ENCODE measurements at regions not wholly inside any gene's neighbourhood (a gene's known extent, or its start where the extent isn't known, plus 50 kb on each side); places are given as distances from the start of the nearest gene placed in this dataset.

DNA sequence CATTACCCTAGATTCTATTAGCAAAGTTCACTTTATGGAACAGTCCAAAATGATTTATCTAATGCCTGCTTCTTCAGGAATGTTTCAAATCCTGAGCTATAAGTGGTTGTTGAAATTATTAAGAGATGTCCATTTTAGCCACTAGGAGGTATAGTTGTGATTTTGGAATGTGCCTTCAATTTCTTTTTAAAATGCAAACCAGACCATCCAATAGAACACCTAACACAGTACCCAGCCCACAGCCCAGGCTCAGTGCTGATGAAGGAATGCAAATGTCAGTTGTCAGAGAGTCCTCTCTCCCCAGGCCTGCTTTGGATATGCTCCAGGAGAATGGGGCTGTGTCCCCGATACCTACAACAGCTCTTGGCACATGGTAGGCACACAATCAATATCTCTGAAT, 85.8 kb upstream of the E2F8 start (continued):
- TF ChIP-seq CHD7 (IDR thresholded peaks at IDR 0.05; ENCODE audit: insufficient replicate concordance, low read length) (no peak), CREB1 (IDR thresholded peaks at IDR 0.05) (no peak), PHF8 (conservative IDR thresholded peaks at IDR 0.05; ENCODE audit: low read depth, low read length) (no peak), CHD2 (IDR thresholded peaks at IDR 0.05; ENCODE audit: low read length) (no peak), KDM4A (IDR thresholded peaks at IDR 0.05; ENCODE audit: low read depth, low read length, severe bottlenecking) (no peak), RBBP5 (IDR thresholded peaks at IDR 0.05; ENCODE audit: borderline replicate concordance, low read depth, low read length) (no peak), SIN3A (conservative IDR thresholded peaks at IDR 0.05 in 1 of 2, IDR thresholded peaks at IDR 0.05 in 1 of 2; ENCODE audit: low read depth in 1 of 2, low read length in 2 of 2) (no peak), TCF12 (IDR thresholded peaks at IDR 0.05; ENCODE audit: low read depth, low read length) (no peak), POU5F1 (IDR thresholded peaks at IDR 0.05; ENCODE audit: low read depth, low read length) (no peak)
- TF ChIP-seq, protein P1, sequence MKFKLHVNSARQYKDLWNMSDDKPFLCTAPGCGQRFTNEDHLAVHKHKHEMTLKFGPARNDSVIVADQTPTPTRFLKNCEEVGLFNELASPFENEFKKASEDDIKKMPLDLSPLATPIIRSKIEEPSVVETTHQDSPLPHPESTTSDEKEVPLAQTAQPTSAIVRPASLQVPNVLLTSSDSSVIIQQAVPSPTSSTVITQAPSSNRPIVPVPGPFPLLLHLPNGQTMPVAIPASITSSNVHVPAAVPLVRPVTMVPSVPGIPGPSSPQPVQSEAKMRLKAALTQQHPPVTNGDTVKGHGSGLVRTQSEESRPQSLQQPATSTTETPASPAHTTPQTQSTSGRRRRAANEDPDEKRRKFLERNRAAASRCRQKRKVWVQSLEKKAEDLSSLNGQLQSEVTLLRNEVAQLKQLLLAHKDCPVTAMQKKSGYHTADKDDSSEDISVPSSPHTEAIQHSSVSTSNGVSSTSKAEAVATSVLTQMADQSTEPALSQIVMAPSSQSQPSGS (IDR thresholded peaks at IDR 0.05; ENCODE audit: low read length): no peak
